Activated T-cell treated with anti-CD3 and anti-CD28 coated beads, Interleukin-2, amount 50 U/mL, for 48 hours (primary cell): ENCODE measurements at regions not wholly inside any gene's neighbourhood (a gene's known extent, or its start where the extent isn't known, plus 50 kb on each side); places are given as distances from the start of the nearest gene placed in this dataset.
"Not testable (repeated sequence)": the region's sequence is repeated elsewhere in the genome, so short reads cannot be mapped to it uniquely, and the experiment has no call there.

Source experiments
- DNase-seq, 2 experiments: peaks; one replicate each; pipeline ENCODE4 v3.0.0-alpha.2; 2020

DNA sequence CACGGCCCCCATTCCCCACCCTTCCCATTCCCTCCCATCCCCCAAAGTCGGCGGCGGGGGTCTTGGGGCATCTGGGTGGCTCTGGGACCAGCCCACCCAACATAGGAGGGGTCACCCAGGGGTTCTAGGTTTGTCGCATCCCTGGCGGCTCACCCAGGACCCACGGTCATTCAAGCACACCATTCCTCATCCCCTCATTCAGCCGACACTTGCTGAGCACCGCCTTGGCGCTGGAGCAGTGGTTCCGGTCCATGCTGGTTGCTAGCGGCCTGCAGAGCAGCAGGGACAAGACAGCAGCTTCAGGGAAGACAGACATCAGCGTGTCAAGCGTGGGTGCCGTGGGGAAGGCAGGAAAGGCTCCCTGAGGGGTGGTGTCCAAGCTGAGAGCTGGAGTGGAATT, 50.5 kb upstream of the OTOS start:
- DNase-seq, result no peak

DNA sequence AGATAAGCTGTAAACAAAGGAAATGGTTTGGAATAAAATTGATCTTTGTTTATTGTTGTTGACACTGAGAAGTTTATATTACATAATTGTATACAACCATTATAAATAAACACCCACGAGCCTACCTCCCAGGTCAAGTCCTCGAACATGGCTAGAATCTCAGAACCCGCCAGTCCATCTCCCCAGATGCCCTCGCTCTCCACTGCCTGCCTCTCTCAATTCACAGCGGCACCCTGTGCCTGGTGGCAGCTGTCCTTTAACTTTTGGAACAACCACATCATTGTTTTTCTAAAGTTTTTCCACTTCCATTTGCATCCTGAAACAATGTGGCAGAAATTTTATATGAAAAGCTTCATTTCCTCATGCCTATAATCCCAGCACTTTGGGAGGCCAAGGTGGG, 52.2 kb upstream of the OTOS start:
- no peak for DNase-seq

DNA sequence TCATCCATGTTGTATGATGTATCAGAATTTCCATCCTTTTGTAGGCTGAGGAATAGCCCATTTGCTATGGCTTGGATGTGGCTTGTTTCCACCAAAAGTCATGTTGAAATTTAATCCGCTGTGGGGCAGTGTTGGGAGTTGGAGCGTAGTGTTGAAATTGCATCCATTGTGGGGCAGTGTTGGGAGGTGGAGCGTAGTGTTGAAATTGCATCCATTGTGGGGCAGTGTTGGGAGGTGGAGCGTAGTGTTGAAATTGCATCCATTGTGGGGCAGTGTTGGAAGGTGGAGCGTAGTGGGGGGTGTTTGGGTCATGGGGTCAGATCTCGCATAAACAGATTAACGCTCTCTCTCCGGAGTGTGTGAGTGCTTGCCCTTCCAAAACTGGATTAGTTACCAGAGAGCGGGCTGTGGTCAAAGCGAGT, 53.9 kb upstream of the OTOS start:
- not testable (repeated sequence) for DNase-seq

DNA sequence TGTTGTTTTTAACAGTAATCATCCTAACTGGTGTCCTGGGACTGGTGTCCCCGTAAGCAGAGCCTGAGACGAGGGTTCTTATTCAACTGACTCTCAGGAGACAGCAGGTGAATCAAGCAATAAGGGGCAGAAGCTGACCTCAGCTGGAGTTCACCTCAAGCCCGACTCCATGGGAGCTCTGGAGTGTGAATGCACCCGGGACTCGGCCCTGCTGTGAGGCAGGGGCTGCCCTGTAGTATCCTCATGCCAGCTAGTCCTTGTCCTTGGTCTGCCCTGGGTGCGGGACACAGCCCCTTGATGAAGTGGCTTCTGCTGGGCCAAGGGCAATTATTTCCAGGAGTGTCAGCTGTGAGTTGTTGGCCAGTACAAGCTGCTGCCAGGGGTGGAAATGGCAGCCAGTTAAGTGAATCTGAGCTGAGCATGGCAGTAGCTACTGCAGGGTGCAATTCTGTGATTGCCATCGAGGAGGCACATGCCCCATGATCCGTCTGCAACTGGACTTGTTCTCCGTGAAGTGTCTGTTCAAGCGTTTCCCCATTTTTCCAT, 54.9 kb upstream of the OTOS start:
- no peak for DNase-seq

DNA sequence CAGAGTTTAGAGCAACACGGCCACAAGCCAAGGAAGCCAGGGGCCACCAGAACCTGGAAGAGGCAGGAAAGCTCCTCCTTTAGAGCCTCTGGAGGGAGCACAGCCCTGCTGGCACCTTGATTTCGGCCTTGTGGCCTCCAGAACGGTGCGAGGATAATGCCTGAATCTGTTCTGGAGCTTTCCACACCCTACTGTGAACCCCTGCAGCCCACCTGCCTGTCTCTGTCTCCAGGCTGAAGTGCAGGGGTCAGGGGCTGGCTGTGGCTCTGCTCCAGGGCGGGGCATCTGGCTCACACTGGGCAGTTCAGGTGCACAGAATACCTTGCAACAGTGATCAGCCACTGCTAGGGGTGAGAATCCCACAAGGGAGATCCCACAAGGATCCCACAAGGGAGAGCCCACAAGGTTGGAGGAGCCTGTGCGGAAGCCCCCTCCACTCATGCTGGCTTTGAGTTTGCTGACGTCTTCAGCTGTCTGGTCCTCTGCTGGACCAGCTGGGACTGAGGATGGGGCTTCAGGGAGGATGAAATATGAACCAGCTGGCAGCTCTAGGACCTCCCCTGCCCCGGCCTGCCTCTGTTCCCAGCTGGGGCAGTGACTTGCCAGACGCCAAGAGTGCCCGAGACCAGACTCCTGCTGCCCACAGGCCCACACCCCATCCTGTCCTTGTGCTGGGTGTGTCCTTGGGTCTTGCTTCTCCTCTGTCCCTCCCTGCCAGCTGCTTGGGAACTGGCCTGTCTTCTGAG, 56.4 kb upstream of the OTOS start:
- peak in 1 of 2 experiments; percentile 10 for DNase-seq

DNA sequence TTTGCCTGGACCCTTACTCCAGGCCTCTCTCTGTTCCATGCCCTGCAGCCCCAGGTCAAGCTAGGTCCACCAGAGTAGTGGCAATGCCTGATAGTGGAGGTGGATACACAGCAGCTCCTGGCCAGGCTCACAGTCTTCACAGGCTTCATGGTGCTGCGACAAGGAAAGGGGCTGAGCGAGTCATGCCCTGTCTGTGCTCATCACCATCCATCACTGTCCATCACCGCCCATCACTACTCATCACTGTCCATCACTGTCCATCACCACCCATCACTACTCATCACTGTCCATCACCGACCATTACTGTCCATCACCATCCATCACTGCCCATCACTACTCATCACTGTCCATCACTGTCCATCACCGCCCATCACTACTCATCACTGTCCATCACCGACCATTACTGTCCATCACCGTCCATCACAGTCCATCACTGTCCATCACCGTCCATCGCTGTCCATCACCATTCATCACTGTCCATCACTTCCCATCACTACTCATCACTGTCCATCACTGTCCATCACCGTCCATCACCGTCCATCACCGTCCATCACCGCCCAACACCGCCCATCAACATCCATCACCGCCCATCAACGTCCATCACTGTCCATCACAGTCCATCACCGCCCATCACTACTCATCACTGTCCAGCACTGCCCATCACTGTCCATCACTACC, 57.1 kb upstream of the OTOS start:
- no peak for DNase-seq

DNA sequence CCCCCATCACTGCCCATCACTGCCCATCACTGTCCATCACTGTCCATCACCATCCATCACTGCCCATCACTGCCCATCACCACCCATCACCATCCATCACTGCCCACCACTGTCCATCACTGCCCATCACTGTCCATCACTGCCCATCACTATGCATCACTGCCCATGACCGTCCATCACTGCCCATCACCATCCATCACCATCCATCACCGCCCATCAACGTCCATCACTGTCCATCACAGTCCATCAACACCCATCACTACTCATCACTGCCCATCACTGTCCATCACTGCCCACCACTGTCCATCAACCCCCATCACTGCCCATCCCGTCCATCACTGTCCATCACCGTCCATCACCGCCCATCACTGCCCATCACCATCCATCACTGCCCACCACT, 57.8 kb upstream of the OTOS start:
- no peak for DNase-seq

DNA sequence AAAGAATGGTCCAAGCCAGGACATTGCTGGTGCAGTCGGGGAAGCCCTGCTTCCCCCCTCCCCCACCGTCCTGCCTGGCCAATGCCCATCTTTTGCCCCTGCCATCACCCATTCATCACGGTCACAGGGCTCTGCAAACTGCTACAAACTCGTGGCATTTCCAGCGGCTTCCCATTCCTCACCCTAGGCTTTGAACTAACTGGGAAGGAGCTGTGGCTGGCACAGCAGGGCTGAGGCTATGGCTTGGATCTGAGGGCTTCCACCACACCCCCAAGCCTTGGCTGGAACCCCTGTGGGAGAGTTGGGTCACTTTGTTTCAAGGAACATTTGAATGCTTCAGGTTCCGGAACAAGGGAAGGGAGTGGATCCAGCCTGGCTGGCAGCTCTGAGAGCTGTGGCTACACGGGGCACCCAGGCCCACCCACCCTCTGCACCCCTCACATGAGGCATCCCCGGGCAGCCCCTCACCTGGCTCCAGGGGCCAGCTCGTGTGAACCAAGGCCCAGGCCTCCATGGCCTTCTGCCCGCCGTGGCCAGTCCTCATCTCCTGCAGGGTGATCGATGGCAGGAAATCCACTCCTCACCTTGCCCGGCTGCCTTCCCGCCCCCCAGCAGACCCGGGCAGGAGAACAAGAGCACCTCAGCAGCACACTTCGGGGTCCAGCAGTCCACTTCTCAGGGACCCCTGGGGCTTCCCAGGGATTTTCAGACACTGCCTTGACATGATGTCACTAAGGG, 58.8 kb upstream of the OTOS start:
- DNase-seq, result no peak

DNA sequence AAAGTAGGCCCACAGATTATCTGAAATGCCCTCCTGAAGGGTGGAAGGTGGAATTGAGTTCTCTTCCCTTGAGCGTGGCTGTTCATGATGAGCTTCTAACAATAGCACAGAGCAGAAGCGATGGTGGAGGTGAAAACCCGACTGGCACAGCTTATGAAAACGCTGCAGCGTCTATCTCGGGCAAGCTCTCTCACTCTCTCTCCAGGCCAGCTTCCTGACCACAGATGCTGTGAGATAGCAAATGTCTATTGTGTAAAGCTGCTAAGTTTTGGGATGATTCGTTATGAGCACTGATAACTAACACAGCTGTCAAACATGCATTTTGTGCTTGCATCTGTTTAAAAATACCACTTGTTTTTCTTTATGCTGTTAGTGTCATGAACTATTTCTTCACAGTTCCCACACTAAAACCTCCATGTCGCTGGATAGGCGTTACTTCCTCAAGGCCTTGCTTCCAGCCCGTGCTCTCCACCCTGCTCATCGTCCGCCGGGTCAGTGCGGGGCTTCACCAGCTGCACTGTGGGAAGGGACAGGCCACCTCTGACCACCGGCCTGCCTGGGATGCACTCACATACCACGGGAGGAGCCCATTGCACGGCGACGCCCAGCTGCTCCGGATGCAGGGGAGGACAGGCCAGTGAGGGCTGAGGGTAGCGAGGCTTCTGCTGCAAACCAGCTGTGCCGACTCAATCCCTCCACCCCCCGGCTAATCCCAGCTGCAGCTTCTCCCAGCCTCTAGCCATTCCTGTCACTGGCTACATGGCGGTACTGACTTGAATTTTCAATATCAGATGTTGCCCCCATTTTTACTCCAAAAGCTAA, 60.0 kb upstream of the OTOS start:
- no peak for DNase-seq

DNA sequence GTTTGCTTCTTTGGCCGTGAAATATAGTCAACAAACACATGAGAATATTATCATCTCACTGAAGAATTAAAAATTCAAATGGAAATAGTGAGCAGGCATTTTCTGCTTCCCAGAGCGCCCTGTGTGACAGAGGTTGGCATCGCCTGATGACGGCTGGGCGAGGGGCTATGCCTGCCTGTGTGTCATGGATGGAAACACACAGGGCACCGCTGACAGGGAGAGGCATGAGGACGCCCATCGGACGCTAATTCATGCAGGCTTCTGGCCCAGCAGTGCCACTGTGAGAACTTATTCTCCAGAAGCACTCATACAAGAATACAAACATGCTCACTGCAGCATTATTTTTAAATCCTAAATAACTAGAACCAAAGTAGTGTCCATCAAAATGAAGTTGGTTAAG, 61.4 kb upstream of the OTOS start:
- no peak for DNase-seq

DNA sequence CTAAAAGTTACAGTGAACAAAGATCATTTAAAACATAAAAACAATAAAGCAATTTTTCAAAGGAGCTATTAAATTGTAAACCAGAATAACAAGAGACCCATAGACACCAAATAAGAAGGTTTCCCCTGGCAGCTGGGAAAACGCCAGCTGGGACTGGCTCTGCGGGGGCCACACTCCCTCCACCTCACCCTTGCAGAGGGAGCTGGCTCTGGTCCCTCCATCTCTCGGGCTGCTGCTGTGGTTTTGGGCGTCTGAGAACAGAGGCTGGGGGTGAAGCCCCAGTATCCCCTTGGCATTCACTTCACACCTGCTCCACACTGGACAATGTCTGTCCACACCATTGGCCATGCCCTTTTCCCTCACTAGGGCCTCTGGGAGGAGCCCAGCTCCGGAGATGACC, 62.1 kb upstream of the OTOS start:
- DNase-seq, result no peak

DNA sequence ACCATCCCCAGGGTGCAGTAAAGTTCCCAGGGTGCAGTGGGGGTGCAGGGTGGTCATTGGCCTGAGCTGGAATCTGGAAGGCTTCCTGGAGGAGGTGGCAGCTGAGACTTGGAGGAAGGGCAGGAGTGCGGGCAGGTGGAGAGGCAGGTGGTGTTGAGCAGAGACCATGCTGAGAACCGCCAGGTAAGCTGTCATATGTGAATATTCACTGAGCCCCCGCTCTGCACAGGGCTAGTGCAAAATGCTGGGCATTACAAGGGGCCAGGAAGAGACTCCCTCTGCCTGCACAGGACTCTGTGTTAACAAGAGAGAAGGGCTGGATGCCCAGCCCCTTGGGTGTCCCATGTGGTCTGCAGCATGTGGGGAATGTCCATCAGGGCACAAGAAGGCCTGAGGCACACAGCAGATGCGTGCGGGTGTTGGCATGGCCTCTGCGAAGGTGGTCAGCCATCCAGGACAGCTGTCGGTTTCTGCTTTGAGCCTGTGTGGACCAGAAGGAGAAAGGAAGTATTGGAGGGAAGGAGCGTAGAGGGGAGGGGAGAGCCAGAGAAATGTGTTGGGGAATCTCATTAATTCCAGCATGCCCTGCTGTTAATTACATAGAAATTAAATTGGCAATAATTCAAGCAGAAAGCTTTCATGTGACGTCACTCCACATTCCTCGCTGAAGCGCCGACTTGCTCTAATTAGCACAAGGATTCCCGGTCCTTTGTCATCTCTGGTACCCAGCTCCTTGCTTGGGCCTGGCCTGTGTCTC, 62.8 kb upstream of the OTOS start:
- DNase-seq, result no peak

DNA sequence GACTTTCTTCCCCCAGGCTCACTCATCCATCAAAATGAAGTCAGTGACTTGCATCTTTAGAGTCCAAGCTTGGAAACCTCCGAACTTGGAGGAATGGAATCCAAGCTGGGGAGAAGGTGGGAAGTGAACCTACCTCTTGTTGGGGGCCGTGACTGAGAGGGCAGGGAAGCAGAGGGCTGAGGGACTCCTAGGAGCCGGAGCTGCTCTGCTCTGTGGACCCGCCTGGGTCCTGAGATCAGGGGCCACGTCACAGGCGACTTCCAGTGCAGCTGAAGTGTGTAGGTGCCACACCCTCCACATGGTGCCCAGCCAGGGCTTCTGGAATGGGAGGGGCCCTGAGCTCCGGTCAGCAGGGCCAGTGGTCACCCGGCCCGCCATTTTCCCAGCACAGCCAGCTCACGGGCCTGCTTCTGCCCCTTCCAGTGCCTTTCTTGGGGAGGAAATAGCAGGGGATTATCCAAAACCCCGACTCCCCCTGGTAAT, 63.4 kb upstream of the OTOS start:
- no peak for DNase-seq

DNA sequence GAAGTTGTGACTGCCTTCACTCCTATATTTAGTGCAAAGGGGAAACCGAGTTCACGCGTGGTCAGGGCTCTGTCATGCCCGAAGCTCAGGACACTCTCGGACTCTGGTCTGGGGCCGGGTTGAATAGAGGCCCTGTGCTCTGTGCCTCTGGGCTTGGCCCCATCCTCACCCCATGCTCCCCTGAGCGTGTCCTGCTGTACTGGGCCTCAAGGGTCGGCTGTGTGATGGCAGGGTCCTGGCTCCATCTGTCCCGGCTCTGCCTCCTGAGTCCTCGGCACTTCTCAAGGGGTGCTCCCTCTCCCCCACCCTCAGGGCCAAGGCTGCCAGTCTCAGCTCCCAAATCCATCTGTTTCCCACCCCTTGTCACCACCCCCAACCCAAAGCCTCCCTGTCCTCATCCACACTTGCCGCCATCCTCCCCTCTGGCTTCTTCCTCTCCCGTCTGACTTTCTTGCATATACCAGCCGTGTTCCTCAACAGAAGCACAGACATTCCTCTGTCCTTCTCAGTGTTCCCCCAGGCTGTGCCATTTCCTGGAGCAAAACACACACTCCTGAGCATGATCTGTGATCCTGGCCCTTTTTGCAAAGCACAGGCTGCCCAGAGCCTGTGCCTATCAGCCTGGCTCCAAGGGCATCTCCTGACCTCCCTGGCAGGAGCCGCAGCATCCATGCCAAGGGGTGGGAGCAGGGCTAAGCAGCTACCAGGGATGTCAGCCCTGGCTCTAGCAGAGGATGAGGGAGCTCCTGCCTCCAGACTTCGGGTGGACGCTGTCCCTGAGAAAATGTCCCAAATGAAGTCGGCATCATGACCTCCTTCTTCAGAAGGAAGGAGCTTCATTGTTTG, 64.2 kb upstream of the OTOS start:
- DNase-seq, result no peak

DNA sequence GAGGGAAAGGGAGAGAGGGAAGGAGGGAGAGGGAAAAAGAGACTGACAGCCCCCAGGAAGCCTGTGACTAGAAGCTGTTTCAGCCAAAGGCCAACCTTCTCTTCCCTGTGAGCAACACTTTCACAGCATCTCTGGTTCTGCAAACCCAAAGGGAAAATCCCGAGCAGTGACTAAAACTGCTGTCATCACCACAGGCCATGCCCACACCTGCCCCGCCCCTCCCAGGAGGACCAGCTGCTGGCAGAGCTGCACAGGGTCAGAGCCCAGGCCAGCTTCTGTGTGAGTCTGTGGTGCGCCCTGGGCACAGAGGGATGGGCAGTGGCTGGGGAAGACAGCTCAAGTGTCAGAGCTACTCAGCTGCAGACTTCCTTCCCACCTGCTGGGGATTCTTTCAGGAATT, 64.9 kb upstream of the OTOS start:
- peak; percentile 78 to 85 for DNase-seq

DNA sequence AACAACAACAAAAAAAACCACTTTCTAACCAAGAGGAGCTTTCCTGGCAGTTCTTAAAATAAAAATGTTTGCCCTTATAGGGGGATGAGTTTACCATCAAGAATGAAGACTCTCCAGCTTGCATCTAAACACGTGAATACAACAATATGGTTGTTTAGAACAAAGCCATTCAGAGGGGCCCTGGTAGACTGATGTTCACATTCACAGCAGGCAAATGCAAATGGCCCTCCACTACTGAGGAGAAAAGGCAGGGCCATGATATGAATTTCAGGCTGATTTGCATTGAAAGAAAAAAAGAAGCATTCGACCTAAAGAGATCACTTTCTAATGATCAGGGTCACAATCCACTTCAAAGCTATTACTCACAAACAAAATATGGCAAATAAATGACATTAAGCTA, 65.3 kb upstream of the OTOS start:
- no peak for DNase-seq

DNA sequence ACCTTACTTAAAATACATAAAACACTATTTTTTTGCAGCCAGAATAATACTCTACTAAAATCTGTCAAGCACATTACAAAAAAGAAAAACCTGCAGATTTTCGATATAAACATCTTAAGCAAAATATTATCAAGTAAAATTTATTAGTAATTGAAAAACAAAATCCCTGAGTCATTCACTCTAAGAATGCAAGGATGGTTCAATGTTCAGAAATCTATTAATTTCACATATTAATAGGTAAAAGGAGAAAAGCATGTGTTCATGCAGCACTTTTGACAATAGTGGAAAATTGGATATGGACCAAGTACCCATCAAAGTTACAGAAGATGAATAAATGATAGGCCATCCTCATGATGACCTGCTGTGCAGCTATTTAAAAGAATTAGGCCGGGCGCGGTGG, 66.2 kb upstream of the OTOS start:
- DNase-seq, result no peak

DNA sequence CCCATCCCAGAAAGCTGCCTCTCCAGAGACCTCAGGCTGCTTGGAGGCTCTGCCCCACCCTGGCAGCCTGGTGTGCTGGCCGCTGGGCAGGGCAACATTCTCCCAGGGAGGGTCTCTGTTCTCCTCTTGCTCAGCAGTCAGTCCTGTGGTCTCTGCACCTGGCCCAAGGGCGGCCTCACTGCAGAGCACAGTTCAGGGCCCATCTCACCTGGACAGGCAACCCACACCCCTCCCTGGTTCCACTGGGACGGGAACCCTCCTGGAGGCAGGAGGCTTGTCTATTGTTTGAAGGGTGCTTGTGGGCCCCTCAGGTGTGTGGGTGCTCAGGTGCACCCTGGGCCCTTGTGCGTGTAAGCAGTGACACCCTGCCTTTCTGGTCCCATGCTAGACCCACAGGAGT, 67.2 kb upstream of the OTOS start:
- DNase-seq, result no peak

DNA sequence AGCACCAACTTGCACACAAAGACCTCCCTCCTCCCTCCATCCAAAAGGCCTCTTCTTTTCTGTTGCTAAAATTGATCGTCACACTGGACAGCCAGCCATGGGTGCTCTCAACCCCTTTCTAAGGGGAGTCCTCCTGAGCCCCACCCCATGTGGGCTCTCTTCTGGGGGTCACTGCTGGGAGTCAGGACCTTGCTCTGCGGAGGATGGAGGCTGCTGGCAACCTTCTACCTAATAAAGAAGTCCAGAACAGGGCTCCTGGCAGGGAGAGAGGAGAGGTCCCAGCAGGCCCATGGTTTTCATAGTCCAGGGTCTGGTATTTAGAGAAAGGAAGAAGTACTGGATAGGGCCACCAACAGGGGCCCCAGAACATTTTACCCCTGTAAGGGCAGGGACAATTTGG, 67.6 kb upstream of the OTOS start:
- DNase-seq, result no peak

DNA sequence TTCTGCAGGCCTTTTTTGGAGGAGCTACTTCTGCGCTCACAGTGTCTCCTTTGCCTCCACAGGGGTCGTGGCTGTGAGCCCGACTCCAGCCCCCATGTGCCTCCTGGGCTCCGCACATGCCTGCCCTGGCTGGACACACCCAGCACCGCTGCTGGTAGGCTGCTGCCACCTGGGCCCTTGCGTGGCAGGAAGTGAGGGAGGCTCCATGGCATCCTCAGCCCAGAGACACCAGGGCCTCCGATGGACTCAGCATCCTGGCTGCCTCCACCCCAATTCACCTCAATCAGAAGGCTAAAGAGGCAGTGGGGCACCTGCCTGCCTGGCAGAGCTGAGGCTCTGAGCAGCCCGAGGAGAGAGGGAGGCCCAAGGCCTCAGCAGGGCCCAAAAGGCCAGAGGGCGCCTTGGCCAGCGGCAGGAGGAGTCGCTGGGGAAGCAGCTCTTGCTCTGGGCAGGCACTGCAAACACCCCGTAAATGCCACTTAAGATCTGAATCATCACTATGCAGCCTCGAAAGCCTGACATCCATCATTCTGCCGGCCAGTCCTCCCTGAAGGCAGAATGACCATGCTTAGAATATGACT, 68.3 kb upstream of the OTOS start:
- DNase-seq, result no peak

DNA sequence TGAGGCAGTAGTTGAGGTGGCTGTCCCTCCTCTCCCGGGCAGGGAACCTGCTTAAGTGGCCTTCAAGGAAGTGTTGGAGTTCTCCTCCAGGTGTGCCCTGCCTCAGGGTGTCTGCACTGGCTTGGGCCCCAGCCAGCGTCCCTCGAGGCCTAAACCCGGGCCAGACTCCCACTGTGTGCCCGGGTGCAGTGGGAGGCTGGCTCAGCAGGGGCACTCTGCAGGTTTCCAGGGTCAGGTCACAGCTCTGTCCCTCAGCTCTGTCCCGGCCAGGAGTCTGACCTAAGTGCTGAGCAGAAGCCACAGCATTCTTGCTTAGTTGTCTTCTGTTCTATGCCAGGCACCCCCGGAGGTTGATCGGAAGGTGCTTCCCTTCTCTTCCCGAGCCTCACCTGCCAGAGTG, 69.0 kb upstream of the OTOS start:
- DNase-seq, result no peak
